Colonic mucosa (tissue), 4 donors: ENCODE measurements at regions not wholly inside any gene's neighbourhood (a gene's known extent, or its start where the extent isn't known, plus 50 kb on each side); places are given as distances from the start of the nearest gene placed in this dataset.

Experiments used
- DNase-seq: peaks from one replicate; pipeline ENCODE4 v3.0.0-alpha.2; 2020
- H3K27ac ChIP-seq: fragments of 200-600 bp; one replicate; pipeline ENCODE4 v1.8.0; 2021
- H3K27me3 ChIP-seq: fragments of 200-600 bp; one replicate; pipeline ENCODE4 v1.8.0; 2021
- H3K36me3 ChIP-seq: fragments of 200-600 bp; one replicate; pipeline ENCODE4 v1.8.0; 2021
- H3K4me1 ChIP-seq: fragments of 200-600 bp; one replicate; pipeline ENCODE4 v1.8.0; 2021; ENCODE audit warnings: mild to moderate bottlenecking
- H3K4me3 ChIP-seq: fragments of 200-600 bp; one replicate; pipeline ENCODE4 v1.8.0; 2021
- H3K9ac ChIP-seq, 2 donors: one replicate each; pipeline ENCODE4 v1.7.0; 2013; ENCODE audit warnings: control low read depth in 2 of 2, low read depth in 2 of 2, low read length in 2 of 2
- H3K9me3 ChIP-seq: fragments of 200-600 bp; one replicate; pipeline ENCODE4 v1.8.0; 2021
- CTCF ChIP-seq: fragments of 200-600 bp; IDR thresholded peaks from one replicate; pipeline ENCODE4 v1.8.0; 2022; ENCODE audit warnings: antibody characterized with exemption, mild to moderate bottlenecking
- intact Hi-C: fragments of 100-400 bp; cut with DNase I; formaldehyde crosslinking; loops from one replicate; pipeline ENCODE4 v1.14.1; 2022
- donor health status: healthy.
- donor health status: DM: no; HTN: no; CAD: no.
- donor health status: DM: no; HTN: no; CAD: no.

DNA sequence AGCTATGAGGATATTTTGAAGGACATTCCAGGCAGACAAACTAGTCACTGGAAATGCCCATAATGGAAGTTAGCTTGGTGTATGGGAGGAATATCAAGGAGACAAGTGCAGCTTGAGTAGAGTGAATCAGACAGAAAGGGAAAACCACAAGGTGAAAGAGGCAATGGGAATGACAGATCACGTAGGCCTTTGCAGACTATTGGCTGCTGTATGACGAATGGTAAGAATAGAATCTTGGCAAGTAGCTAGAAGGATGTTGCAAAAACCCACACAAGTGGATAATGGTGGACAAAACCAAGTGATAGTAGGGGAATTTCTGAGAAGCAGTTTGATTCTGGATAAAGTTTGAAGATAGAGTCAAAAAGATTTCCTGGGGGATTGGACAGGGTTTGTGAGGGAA is 196.9 kb upstream of the NOVA1 start:
- intact Hi-C loops = no loop called here
- no peak for DNase-seq
- no peaks in the 10 kb centered on the region for H3K4me1 ChIP-seq
- no peaks in the 10 kb centered on the region for H3K27me3 ChIP-seq
- H3K36me3 ChIP-seq = no peaks in the 10 kb centered on the region
- no peak overlapping the region for H3K27ac ChIP-seq
- TF ChIP-seq CTCF = no peak
- no peaks in the 10 kb centered on the region for H3K9me3 ChIP-seq
- H3K9ac ChIP-seq = no peak overlapping the region
- no peak overlapping the region for H3K4me3 ChIP-seq

GRCh38 chr14:26808407-26808806 is 210.6 kb upstream of the NOVA1 start:
- intact Hi-C loops = no loop called here
- H3K4me3 ChIP-seq = no peak overlapping the region
- H3K36me3 ChIP-seq = no peaks in the 10 kb centered on the region
- no peaks in the 10 kb centered on the region for H3K9me3 ChIP-seq
- H3K27ac ChIP-seq = no peak overlapping the region
- H3K27me3 ChIP-seq = no peaks in the 10 kb centered on the region
- H3K4me1 ChIP-seq = no peaks in the 10 kb centered on the region
- no peak for DNase-seq
- no peak overlapping the region for H3K9ac ChIP-seq
- TF ChIP-seq CTCF = no peak

DNA sequence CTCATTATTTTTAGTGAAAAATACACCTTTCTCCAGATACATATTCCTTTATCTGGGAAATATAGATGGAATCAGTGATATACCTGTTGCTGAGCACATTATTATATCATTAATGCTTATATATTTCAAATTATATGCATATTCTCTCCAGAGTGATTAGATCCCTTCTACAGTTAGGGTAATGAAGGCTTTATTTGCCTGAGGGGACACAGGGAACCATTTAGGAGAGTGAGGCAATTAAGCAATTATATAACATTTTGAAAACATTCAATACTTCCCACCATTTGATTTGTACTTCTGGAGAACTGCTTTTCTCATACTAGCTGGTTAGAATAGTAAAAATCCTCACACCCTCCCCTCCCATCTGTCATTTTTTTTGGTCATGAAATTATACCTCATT is 212.8 kb upstream of the NOVA1 start:
- no peaks in the 10 kb centered on the region for H3K4me1 ChIP-seq
- no peaks in the 10 kb centered on the region for H3K9me3 ChIP-seq
- intact Hi-C loops = no loop called here
- no peak overlapping the region for H3K27ac ChIP-seq
- DNase-seq = no peak
- H3K4me3 ChIP-seq = no peak overlapping the region
- no peaks in the 10 kb centered on the region for H3K27me3 ChIP-seq
- no peak for TF ChIP-seq CTCF
- H3K9ac ChIP-seq = no peak overlapping the region
- no peaks in the 10 kb centered on the region for H3K36me3 ChIP-seq

DNA sequence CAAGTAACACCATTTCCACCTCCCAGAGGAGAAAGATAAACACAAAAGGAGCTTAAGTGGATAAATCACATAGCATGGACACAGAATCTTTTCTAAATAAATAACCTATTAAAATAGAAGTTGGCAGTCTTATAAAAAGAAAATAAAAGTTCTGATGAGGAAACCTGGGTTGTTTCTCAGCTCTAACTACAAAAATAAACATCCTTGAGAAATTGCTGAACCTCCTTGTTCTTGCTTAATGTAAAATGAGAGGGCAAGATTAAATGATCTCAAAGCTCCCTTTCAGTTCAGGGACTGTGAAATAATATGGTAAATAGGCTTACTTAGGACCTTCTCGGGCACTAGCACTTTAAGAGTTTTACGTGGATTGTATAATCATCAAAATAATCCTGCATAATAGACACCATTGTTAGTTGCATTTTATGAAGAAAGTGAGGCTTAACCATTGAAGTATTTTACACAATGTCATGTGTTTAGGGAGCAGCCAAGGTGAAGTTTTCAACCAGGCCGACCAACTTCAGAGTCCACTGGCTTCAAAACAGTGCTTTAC is 214.0 kb upstream of the NOVA1 start:
- no peak overlapping the region for H3K9ac ChIP-seq
- intact Hi-C loops = no loop called here
- no peak overlapping the region for H3K4me3 ChIP-seq
- H3K9me3 ChIP-seq = no peaks in the 10 kb centered on the region
- TF ChIP-seq CTCF = no peak
- H3K27me3 ChIP-seq = no peaks in the 10 kb centered on the region
- no peaks in the 10 kb centered on the region for H3K36me3 ChIP-seq
- H3K27ac ChIP-seq = no peak overlapping the region
- DNase-seq = no peak
- H3K4me1 ChIP-seq = no peaks in the 10 kb centered on the region

DNA sequence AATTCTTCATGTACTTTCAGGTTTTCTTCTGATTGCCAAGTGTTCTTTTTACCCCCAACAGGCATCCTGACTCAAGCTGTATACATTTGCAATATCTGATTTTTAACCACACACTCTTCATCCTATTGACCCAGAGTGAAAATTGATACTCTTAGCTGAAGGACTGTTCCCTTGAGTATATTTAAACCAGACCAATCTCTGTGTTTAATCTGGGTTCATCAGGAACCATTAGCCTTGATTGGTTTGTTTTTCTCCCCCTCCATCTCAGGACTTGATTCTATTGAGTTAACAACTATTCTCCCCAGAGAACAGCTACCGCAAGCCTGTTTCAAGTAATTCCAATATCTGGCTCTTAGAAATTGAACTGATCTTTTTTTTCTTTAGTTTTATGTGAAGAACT is 222.3 kb upstream of the NOVA1 start:
- TF ChIP-seq CTCF = no peak
- Histone ChIP-seq H3K9me3 (no peaks in the 10 kb centered on the region), H3K4me1 (no peaks in the 10 kb centered on the region), H3K27me3 (no peaks in the 10 kb centered on the region), H3K4me3 (no peak overlapping the region), H3K9ac (no peak overlapping the region), H3K27ac (no peak overlapping the region), H3K36me3 (no peaks in the 10 kb centered on the region)
- DNase-seq = no peak
- intact Hi-C loops = no loop called here

GRCh38 chr14:26820572-26820971 is 222.7 kb upstream of the NOVA1 start:
- no peak overlapping the region for H3K9ac ChIP-seq
- H3K4me3 ChIP-seq = no peak overlapping the region
- no peaks in the 10 kb centered on the region for H3K36me3 ChIP-seq
- H3K27me3 ChIP-seq = no peaks in the 10 kb centered on the region
- intact Hi-C loops = no loop called here
- H3K9me3 ChIP-seq = no peaks in the 10 kb centered on the region
- H3K27ac ChIP-seq = no peak overlapping the region
- no peaks in the 10 kb centered on the region for H3K4me1 ChIP-seq
- no peak for TF ChIP-seq CTCF
- DNase-seq = no peak
